ENCODE measurements at regions not wholly inside any gene's neighbourhood (a gene's known extent, or its start where the extent isn't known, plus 50 kb on each side); places are given as distances from the start of the nearest gene placed in this dataset.

- Histone ChIP-seq H3K4me3 (no peak overlapping the region), H3K9me3 (no peaks in the 10 kb centered on the region), H3K36me3 (no peaks in the 10 kb centered on the region), H3K27ac (no peak overlapping the region), H3K4me1 (peaks cover 0 to 26% (median 17%) of the 10 kb centered on the region in 12 donors), H3K27me3 (no peaks in the 10 kb centered on the region)
- WGBS, 4 donors, result 60 to 68% (median 66%) methylated on average over 2 of the region's 2 CpGs
- ATAC-seq, result no peak
- no peak for TF ChIP-seq CTCF (IDR thresholded peaks at IDR 0.05)
- TF ChIP-seq POLR2A (IDR thresholded peaks at IDR 0.05), result no peak
- no peak for DNase-seq
- intact Hi-C loops (cut with DNase I), result loop anchor here in 1 of 10 donors (5.0 kb wide), 1 partner anchor 46 kb away; no protein-coding TSS in a partner anchor
Measured at GRCh38 chr20:11221046-11221445, 547.2 kb upstream of the JAG1 start.

- intact Hi-C loops (cut with DNase I), result loop anchor here in 1 of 10 donors (5.0 kb wide), 1 partner anchor 45 kb away; no protein-coding TSS in a partner anchor
- no peak for DNase-seq
- H3K36me3 ChIP-seq, result no peaks in the 10 kb centered on the region
- H3K4me1 ChIP-seq, result peaks cover 0 to 17% (median 10%) of the 10 kb centered on the region in 12 donors
- TF ChIP-seq POLR2A (IDR thresholded peaks at IDR 0.05) (no peak), CTCF (IDR thresholded peaks at IDR 0.05) (no peak)
- H3K27me3 ChIP-seq, result no peaks in the 10 kb centered on the region
- H3K4me3 ChIP-seq, result no peak overlapping the region
- no peaks in the 10 kb centered on the region for H3K9me3 ChIP-seq
- H3K27ac ChIP-seq, result no peak overlapping the region
- 85 to 94% (median 92%) methylated on average over 1 of the region's 1 CpG for WGBS, 4 donors
- ATAC-seq, result no peak
Measured at GRCh38 chr20:11222243-11222642, 548.4 kb upstream of the JAG1 start.

GRCh38 chr20:11227602-11228001 is 553.8 kb upstream of the JAG1 start:
- no peak for ATAC-seq
- 97 to 98% (median 97%) methylated on average over 3 of the region's 3 CpGs for WGBS, 4 donors

GRCh38 chr20:11229772-11230171 is 556.0 kb upstream of the JAG1 start:
- Histone ChIP-seq H3K27me3 (no peaks in the 10 kb centered on the region), H3K36me3 (no peaks in the 10 kb centered on the region), H3K27ac (peak overlapping the region in 10 of 12 donors; percentile 0 to 60 (median 34)), H3K4me3 (no peak overlapping the region), H3K4me1 (peaks cover 0 to 30% (median 15%) of the 10 kb centered on the region in 12 donors), H3K9me3 (no peaks in the 10 kb centered on the region)
- peak; percentile 73 to 94 (median 90) for ATAC-seq
- intact Hi-C loops (cut with DNase I), result no loop called here
- no peak for TF ChIP-seq POLR2A (IDR thresholded peaks at IDR 0.05)
- DNase-seq, result peak in 4 of 5 donors; percentile 33 to 64 (median 54)
- WGBS, 4 donors, result 6 to 16% (median 9%) methylated on average over 3 of the region's 3 CpGs

More at GRCh38 chr20:11227602-11228001, 553.8 kb upstream of the JAG1 start:
- Histone ChIP-seq H3K9me3 (no peaks in the 10 kb centered on the region), H3K4me3 (no peak overlapping the region), H3K4me1 (peaks cover 0 to 20% (median 10%) of the 10 kb centered on the region in 12 donors), H3K27ac (no peak overlapping the region), H3K27me3 (no peaks in the 10 kb centered on the region), H3K36me3 (no peaks in the 10 kb centered on the region)
- TF ChIP-seq CTCF (IDR thresholded peaks at IDR 0.05), result no peak
- no peak for TF ChIP-seq POLR2A (IDR thresholded peaks at IDR 0.05)
- DNase-seq, result no peak
- intact Hi-C loops (cut with DNase I), result no loop called here

- Histone ChIP-seq H3K9me3 (no peaks in the 10 kb centered on the region), H3K27ac (no peak overlapping the region), H3K4me1 (peaks cover 0 to 39% (median 19%) of the 10 kb centered on the region in 12 donors), H3K4me3 (no peak overlapping the region), H3K36me3 (no peaks in the 10 kb centered on the region), H3K27me3 (no peaks in the 10 kb centered on the region)
- WGBS, 4 donors, result 91 to 98% (median 96%) methylated on average over 1 of the region's 1 CpG
- TF ChIP-seq POLR2A (IDR thresholded peaks at IDR 0.05) (no peak), CTCF (IDR thresholded peaks at IDR 0.05) (no peak)
- intact Hi-C loops (cut with DNase I), result no loop called here
- no peak for DNase-seq
- no peak for ATAC-seq
Measured at GRCh38 chr20:11230999-11231398, 557.2 kb upstream of the JAG1 start.
